Smooth muscle cell (in vitro differentiated cells): ENCODE measurements at regions not wholly inside any gene's neighbourhood (a gene's known extent, or its start where the extent isn't known, plus 50 kb on each side); places are given as distances from the start of the nearest gene placed in this dataset.
"Not testable (repeated sequence)": the region's sequence is repeated elsewhere in the genome, so short reads cannot be mapped to it uniquely, and the experiment has no call there.

Experiments used
- DNase-seq: peaks from one replicate; lab custom pipeline; 2025; ENCODE audit not compliant: unreplicated experiment; lab: John Stamatoyannopoulos, UW
- H2AFZ ChIP-seq: fragments of 200-600 bp; sonication (generic); 2 replicates; pipeline ENCODE4 v1.6.0; 2016; ENCODE audit warnings: antibody characterized with exemption, low read depth, mild to moderate bottlenecking
- H3F3A ChIP-seq: fragments of 200-600 bp; sonication (generic); 2 replicates; pipeline ENCODE4 v1.6.0; 2017; ENCODE audit warnings: antibody characterized with exemption, low read depth
- H3K27ac ChIP-seq: fragments of 200-600 bp; sonication (generic); 2 replicates; pipeline ENCODE4 v1.5.1; 2016; ENCODE audit warnings: low read depth, mild to moderate bottlenecking
- H3K27me3 ChIP-seq: fragments of 200-600 bp; sonication (generic); 2 replicates; pipeline ENCODE4 v1.6.1; 2016; ENCODE audit warnings: low read depth, mild to moderate bottlenecking
- H3K36me3 ChIP-seq: fragments of 200-600 bp; sonication (generic); 2 replicates; pipeline ENCODE4 v1.5.1; 2016; ENCODE audit warnings: low read depth
- H3K4me1 ChIP-seq: fragments of 200-600 bp; sonication (generic); 2 replicates; pipeline ENCODE4 v1.5.1; 2016; ENCODE audit warnings: low read depth
- H3K4me2 ChIP-seq: fragments of 200-600 bp; sonication (generic); 2 replicates; pipeline ENCODE4 v1.6.0; 2016; ENCODE audit warnings: mild to moderate bottlenecking
- H3K4me3 ChIP-seq: fragments of 200-600 bp; sonication (generic); 2 replicates; pipeline ENCODE4 v1.5.1; 2016; ENCODE audit warnings: mild to moderate bottlenecking
- H3K79me2 ChIP-seq: fragments of 200-600 bp; sonication (generic); 2 replicates; pipeline ENCODE4 v1.6.0; 2016; ENCODE audit warnings: low read depth, mild to moderate bottlenecking
- H3K9ac ChIP-seq: fragments of 200-600 bp; sonication (generic); 2 replicates; pipeline ENCODE4 v1.6.0; 2016; ENCODE audit warnings: low read depth
- H3K9me3 ChIP-seq: fragments of 200-600 bp; sonication (generic); replicated peaks from 2 replicates; pipeline ENCODE4 v1.5.1; 2016; ENCODE audit warnings: low read depth
- H4K20me1 ChIP-seq: fragments of 200-600 bp; sonication (generic); 2 replicates; pipeline ENCODE4 v1.6.0; 2016; ENCODE audit warnings: low read depth
- CTCF ChIP-seq: fragments of 200-600 bp; sonication (generic); IDR thresholded peaks from 2 replicates; pipeline ENCODE4 v1.5.1; 2017; ENCODE audit warnings: borderline replicate concordance, mild to moderate bottlenecking, antibody characterized with exemption; ENCODE audit not compliant: insufficient read depth, poor library complexity, severe bottlenecking
- WGBS: methylation state at CpG from one replicate; pipeline ENCODE4 v1.1.7; 2016; ENCODE audit warnings: low lambda C conversion rate; 5-methylcytosine and 5-hydroxymethylcytosine counted together

GRCh38 chr17:74126179-74126900 lies 77.1 kb upstream of the RPL38 start:
- H3K4me1 ChIP-seq, result no peaks in the 10 kb centered on the region
- no peak for TF ChIP-seq CTCF
- no peak overlapping the region for H2AFZ ChIP-seq
- H3K4me3 ChIP-seq, result no peak overlapping the region
- H3F3A ChIP-seq, result no peaks in the 10 kb centered on the region
- no peaks in the 10 kb centered on the region for H3K9me3 ChIP-seq
- no peak overlapping the region for H3K4me2 ChIP-seq
- DNase-seq, result no peak
- H3K27ac ChIP-seq, result no peak overlapping the region
- no peaks in the 10 kb centered on the region for H3K79me2 ChIP-seq
- H3K27me3 ChIP-seq, result peaks cover 4% of the 10 kb centered on the region
- no peaks in the 10 kb centered on the region for H3K36me3 ChIP-seq
- H3K9ac ChIP-seq, result no peak overlapping the region
- H4K20me1 ChIP-seq, result no peaks in the 10 kb centered on the region
- WGBS, result 91% methylated on average over 11 of the region's 11 CpGs

GRCh38 chr17:74126959-74127358 lies 76.5 kb upstream of the RPL38 start:
- Histone ChIP-seq H3K9ac (no peak overlapping the region), H3K27me3 (peaks cover 4% of the 10 kb centered on the region), H3K4me3 (no peak overlapping the region), H3K36me3 (no peaks in the 10 kb centered on the region), H3K9me3 (no peaks in the 10 kb centered on the region), H3F3A (no peaks in the 10 kb centered on the region), H3K27ac (no peak overlapping the region), H3K4me2 (no peak overlapping the region), H2AFZ (no peak overlapping the region), H3K79me2 (no peaks in the 10 kb centered on the region), H4K20me1 (no peaks in the 10 kb centered on the region), H3K4me1 (no peaks in the 10 kb centered on the region)
- no peak for TF ChIP-seq CTCF
- 94% methylated on average over 5 of the region's 5 CpGs for WGBS
- DNase-seq, result no peak

- Histone ChIP-seq H4K20me1 (no peaks in the 10 kb centered on the region), H3K9me3 (no peaks in the 10 kb centered on the region), H3K79me2 (no peaks in the 10 kb centered on the region), H3K27me3 (peaks cover 4% of the 10 kb centered on the region), H2AFZ (no peak overlapping the region), H3K4me3 (no peak overlapping the region), H3K4me2 (no peak overlapping the region), H3K36me3 (no peaks in the 10 kb centered on the region), H3K4me1 (no peaks in the 10 kb centered on the region), H3K9ac (no peak overlapping the region), H3K27ac (no peak overlapping the region), H3F3A (no peaks in the 10 kb centered on the region)
- no peak for DNase-seq
- TF ChIP-seq CTCF, result no peak
- WGBS, result 86% methylated on average over 10 of the region's 10 CpGs
Observed at GRCh38 chr17:74128456-74129211, 74.8 kb upstream of the RPL38 start.

- WGBS, result 85% methylated on average over 6 of the region's 6 CpGs
- not testable (repeated sequence) for H2AFZ ChIP-seq, H3F3A ChIP-seq, H3K4me3 ChIP-seq, H3K9ac ChIP-seq, H3K4me1 ChIP-seq, H3K36me3 ChIP-seq, H3K27ac ChIP-seq, H4K20me1 ChIP-seq, H3K27me3 ChIP-seq, H3K79me2 ChIP-seq, DNase-seq, H3K4me2 ChIP-seq, H3K9me3 ChIP-seq
Observed at GRCh38 chr17:74129800-74130199, 73.7 kb upstream of the RPL38 start.
